Hindlimb muscle (tissue), 1 donor: ENCODE measurements at regions not wholly inside any gene's neighbourhood (a gene's known extent, or its start where the extent isn't known, plus 50 kb on each side); places are given as distances from the start of the nearest gene placed in this dataset.
A peak's percentile ranks its signal among the peaks of the same experiment; 100 is the strongest.
"Not testable (repeated sequence)": the region's sequence is repeated elsewhere in the genome, so short reads cannot be mapped to it uniquely, and the experiment has no call there.

ENCODE experiments used
- DNase-seq: peaks from one replicate; pipeline ENCODE4 v3.0.0-alpha.2; 2013

- DNase-seq: no peak
Observed at GRCh38 chr7:67621704-67622103, 625.1 kb downstream of the TYW1 start.

- DNase-seq: peak; percentile 72
Observed at GRCh38 chr7:67625257-67625737, 628.7 kb downstream of the TYW1 start.

- no peak for DNase-seq
Observed at GRCh38 chr7:67631476-67631875, 634.8 kb downstream of the TYW1 start.

- no peak for DNase-seq
Observed at GRCh38 chr7:67635271-67635670, 638.6 kb downstream of the TYW1 start.

- no peak for DNase-seq
Observed at GRCh38 chr7:67636348-67637022, 639.9 kb downstream of the TYW1 start.

DNA sequence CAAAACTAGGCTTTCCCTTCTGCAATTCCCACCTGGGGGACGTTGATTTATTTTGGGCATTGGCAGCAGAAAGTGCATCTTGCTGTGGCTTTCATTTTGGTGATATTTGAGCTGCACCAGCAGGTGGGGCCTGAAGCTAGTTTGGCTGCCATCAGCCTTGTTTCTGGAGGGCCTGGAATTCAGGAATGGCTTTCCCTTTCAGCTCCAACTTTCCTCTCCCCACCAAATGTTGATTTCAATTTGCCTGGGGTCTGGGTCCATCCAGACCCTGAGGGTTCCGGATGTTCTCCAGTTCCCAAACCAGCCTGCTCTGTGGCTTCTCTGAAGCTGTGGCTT, 640.4 kb downstream of the TYW1 start:
- peak; percentile 21 for DNase-seq

- not testable (repeated sequence) for DNase-seq
Observed at GRCh38 chr7:67642542-67642941, 645.9 kb downstream of the TYW1 start.

GRCh38 chr7:67644151-67644550, 647.5 kb downstream of the TYW1 start:
- no peak for DNase-seq

DNA sequence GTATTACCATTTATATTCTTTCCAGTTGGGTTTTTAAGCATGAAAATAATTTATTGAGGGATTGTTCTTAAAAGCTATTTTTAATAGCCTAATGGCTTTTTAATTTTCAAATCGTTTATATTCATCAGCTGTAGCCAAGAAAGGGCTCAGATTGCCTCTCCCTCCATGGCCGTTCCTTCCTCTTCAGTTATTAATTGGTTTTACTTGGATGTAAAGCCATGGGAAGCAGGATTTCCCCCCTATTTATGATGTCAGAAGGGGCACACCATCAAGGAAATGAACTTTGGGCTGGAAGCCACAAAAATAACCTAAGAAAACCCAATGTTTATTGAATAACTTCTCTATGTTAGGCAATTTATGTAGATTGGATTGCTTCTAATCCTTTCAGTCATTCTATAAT, 656.3 kb downstream of the TYW1 start:
- no peak for DNase-seq

GRCh38 chr7:67653856-67654454, 657.3 kb downstream of the TYW1 start:
- no peak for DNase-seq

DNA sequence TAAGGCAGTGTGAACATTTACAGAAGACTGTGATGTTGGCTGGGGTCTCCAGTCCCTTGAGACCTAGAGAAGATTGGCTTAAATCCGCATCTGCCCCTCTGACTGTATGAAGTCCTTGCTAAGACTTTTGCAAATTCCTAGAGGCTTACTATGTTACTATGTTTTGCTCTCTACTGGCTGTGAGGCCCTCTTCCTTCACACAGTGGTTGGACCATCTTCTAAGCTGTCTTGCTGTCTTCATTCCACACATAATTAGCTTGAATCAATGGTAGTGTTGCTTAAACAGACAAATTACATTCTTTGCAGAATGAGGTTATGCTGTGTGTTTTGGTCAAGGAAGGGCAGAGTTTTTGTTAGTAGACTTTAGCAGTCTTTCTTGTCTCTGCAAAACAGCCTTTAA, 658.0 kb downstream of the TYW1 start:
- DNase-seq: no peak

DNA sequence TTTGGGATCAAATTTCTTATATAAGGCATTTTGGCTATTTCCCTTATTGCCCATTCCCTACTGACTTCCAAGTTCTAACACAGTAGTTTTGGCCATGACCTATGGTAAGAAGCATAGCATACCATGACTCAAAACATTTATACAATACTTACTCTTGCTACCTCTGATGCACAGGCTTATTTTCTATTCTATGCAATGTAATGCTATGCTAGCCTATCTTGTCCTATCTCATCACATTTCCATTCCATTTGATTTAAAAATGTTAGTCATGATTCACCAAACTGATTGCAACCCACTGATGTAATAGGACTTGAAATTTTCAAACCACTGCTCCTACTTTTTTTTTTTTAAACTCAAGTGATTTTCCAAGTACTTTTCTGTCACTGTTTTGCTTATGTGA, 658.5 kb downstream of the TYW1 start:
- DNase-seq: no peak

- no peak for DNase-seq
Observed at GRCh38 chr7:67659091-67659490, 662.5 kb downstream of the TYW1 start.

DNA sequence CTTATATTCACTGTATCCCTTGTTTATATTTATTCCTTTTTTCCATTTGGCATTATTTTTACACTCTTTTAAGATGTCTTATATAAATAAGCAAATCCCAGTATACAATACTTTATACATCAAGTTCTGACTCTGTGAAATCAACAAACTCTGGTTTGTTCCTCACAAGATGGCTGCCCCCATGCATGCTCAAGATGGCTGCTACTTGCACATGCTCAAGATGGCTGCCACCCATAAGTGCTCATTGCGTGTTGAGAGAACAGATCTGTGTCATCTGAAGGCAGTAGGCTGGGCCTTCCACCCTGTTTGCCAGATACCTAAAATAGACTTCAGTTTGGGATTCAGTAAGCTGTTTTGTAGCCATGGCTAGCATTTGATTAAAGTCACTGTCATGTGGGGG, 666.2 kb downstream of the TYW1 start:
- DNase-seq: no peak

DNA sequence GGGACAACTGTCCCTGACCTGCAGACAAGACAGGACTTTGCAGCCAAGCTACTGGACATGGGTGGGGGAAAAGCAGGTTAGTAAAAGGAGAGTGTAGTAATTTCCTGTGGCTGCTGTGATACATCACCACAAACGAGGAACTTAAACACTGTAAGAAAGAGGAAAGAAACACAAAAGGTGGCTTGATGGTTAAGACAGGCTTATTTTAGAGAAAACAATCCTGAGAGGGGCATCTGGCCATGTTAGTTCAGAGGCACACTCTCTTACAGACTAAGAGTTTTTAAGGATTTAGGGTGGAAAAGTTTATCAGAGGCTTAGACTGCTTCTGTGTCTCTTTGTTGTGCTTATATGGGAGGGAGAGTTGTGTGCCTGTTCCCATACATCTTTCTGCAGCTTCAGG, 667.0 kb downstream of the TYW1 start:
- no peak for DNase-seq

DNA sequence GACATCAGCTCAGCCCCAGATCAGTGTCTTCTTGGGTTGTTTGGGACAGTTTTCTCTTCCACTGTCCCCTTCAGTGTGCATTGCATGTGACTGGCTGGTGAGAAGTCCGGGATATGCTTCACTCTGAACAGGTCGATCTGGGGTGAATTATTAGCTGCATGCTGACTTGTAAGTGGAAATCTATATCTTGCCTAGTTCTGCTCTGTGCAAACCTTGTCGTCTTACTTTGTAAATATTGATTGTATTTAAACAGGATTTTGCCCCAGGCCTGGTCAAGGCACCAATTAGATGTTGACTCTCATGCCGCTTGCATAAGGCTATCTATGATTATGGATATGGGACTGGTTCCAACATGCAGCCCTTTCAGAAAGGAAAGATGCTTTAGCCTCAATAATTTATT, 669.7 kb downstream of the TYW1 start:
- not testable (repeated sequence) for DNase-seq

- DNase-seq: no peak
Observed at GRCh38 chr7:67671006-67671548, 674.4 kb downstream of the TYW1 start.

DNA sequence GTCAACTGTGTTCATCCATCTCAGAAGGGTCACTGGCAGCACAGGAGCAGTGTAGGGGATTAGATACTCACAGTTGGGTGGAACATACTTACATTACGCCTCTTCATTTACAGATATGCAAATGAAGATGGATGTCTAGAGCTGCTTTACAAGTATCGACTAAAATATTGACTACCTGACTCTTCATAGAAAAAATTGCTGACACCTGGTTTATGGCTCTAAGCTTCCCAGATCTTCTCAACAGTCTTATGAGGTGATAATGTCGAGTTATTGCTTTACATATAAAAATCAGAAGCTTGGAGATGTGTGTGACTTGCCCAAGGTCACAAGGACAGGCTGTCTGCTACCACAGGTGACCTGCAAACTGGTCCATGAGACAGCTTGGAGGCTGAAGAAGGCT, 677.2 kb downstream of the TYW1 start:
- no peak for DNase-seq

DNA sequence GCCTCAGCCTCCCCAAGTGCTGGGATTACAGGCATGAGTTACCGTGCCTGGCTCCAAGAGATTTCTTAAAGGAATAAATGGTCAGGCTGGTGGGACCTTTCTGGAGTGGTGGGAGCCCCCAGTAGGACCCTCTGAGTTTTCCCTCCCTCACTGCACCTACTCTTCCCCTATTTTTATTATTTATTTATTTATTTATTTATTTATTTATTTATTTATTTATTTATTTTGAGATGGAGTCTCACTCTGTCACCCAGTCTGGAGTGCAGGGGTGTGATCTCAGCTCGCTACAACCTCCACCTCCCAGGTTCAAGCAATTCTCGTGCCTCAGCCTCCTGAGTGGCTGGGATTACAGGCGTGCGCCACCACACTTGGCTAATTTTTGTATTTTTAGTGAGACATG, 678.2 kb downstream of the TYW1 start:
- not testable (repeated sequence) for DNase-seq

GRCh38 chr7:67675971-67676370, 679.3 kb downstream of the TYW1 start:
- DNase-seq: no peak

DNA sequence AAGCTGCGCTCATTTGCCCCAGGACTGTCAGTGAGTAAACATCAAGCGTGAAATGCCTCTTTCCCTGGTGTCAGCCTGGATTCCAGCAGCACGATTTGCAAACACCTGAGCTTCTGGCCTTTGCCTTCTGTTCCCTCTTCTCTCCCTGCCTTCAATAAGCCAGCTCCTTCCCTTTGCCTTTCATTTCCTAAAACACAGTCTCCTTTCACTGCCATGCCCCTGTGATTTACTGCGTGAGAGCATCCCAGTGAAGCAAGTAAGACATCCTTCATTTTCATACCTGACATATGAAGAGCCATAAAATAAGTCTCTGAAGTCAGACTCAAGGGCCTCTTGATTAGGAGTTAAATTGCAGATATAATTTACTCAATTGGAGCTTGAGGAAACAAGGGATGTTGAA, 681.8 kb downstream of the TYW1 start:
- no peak for DNase-seq

GRCh38 chr7:67683628-67684027, 687.0 kb downstream of the TYW1 start:
- no peak for DNase-seq

DNA sequence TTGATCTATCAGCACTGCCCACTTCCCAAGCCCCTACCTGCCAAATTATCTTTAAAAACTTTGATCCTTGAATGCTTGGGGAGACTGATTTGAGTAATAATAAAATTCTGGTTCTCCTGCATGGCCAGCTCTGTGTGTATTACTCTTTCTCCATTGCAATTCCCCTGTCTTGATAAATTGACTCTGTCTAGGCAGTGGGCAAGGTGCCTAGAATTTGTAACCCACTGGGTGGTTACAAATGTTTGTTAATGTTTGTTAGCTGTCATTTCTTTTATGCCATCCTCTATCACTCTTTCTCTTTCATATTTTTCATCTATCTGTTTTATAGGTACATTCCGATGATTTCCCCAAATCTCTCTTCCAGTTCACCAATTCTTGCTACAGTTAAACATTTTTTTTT, 694.1 kb downstream of the TYW1 start:
- DNase-seq: no peak

DNA sequence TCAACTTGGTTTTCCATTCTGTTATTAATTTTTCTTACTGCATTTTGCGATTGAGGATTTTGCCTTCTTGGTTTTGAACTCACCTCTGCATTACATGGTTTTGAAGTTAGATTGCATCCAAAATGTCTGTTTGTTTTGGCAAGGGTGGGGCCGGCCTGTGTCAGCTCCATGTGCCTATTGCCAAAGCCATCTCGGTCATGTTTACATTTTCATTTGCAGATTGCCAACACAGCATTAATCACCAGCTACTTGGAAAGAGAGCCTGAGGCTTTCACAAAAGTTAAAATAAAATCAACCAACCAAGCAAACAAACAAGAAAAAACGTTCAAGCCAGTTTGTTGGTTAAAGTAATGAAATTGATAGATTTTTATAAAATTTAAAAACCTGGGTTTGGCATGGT, 695.8 kb downstream of the TYW1 start:
- no peak for DNase-seq

GRCh38 chr7:67696124-67696523, 699.5 kb downstream of the TYW1 start:
- no peak for DNase-seq
